HFFc6 (cell line): ENCODE measurements at regions not wholly inside any gene's neighbourhood (a gene's known extent, or its start where the extent isn't known, plus 50 kb on each side); places are given as distances from the start of the nearest gene placed in this dataset.
A peak's percentile ranks its signal among the peaks of the same experiment; 100 is the strongest.

ENCODE experiments used
- DNase-seq: peaks from one replicate; pipeline ENCODE4 v3.0.0-alpha.2; 2018
- H3K27ac Mint-ChIP-seq: 2 replicates; pipeline ENCODE4 v1.8.0; 2020; ENCODE audit warnings: mild to moderate bottlenecking, mixed read lengths
- H3K27me3 Mint-ChIP-seq: 2 replicates; pipeline ENCODE4 v1.8.0; 2021; ENCODE audit warnings: mild to moderate bottlenecking, moderate library complexity, mixed read lengths; ENCODE audit not compliant: insufficient read depth
- H3K36me3 Mint-ChIP-seq: 2 replicates; pipeline ENCODE4 v1.8.0; 2021; ENCODE audit warnings: low read depth, mixed read lengths
- H3K4me1 Mint-ChIP-seq: 2 replicates; pipeline ENCODE4 v1.8.0; 2020; ENCODE audit warnings: low read depth, mixed read lengths
- H3K4me3 Mint-ChIP-seq: 2 replicates; pipeline ENCODE4 v1.8.0; 2020; ENCODE audit warnings: mild to moderate bottlenecking, moderate library complexity, mixed read lengths
- H3K9me3 Mint-ChIP-seq: 2 replicates; pipeline ENCODE4 v1.8.0; 2020; ENCODE audit warnings: mild to moderate bottlenecking, mixed read lengths
- CTCF ChIP-seq: fragments of 200-600 bp; sonication (generic); IDR thresholded peaks from 2 replicates; pipeline ENCODE4 v1.5.0; 2021; ENCODE audit warnings: antibody characterized with exemption, mild to moderate bottlenecking

- Mint-ChIP-seq H3K27ac (no peak overlapping the region), H3K9me3 (no peaks in the 10 kb centered on the region), H3K4me3 (no peak overlapping the region), H3K27me3 (peaks cover 3% of the 10 kb centered on the region), H3K4me1 (peaks cover 6% of the 10 kb centered on the region; the same call in 1 of the 2 replicates), H3K36me3 (no peaks in the 10 kb centered on the region)
- TF ChIP-seq CTCF: no peak
- DNase-seq: no peak
These were observed 174.1 kb downstream of the COPRS start for GRCh38 chr17:31684901-31685300.

- H3K27ac Mint-ChIP-seq: no peak overlapping the region
- peaks cover 19% of the 10 kb centered on the region for H3K4me1 Mint-ChIP-seq
- H3K9me3 Mint-ChIP-seq: peaks cover 3% of the 10 kb centered on the region; the same call in 1 of the 2 replicates
- H3K36me3 Mint-ChIP-seq: peaks cover 4% of the 10 kb centered on the region; the same call in 1 of the 2 replicates
- DNase-seq: no peak
- TF ChIP-seq CTCF: no peak
- no peaks in the 10 kb centered on the region; the same call in none of the 2 replicates for H3K27me3 Mint-ChIP-seq
- no peak overlapping the region for H3K4me3 Mint-ChIP-seq
These were observed 178.9 kb downstream of the COPRS start for GRCh38 chr17:31680126-31680525.

- Mint-ChIP-seq H3K4me1 (peaks cover 24% of the 10 kb centered on the region), H3K4me3 (no peak overlapping the region), H3K36me3 (peaks cover 4% of the 10 kb centered on the region; the same call in 1 of the 2 replicates), H3K27me3 (no peaks in the 10 kb centered on the region; the same call in 1 of the 2 replicates), H3K27ac (no peak overlapping the region), H3K9me3 (peaks cover 3% of the 10 kb centered on the region; the same call in 1 of the 2 replicates)
- no peak for TF ChIP-seq CTCF
- no peak for DNase-seq
These were observed 179.4 kb downstream of the COPRS start for GRCh38 chr17:31679667-31680066.

GRCh38 chr17:31678431-31678830 lies 180.6 kb downstream of the COPRS start:
- DNase-seq: peak; percentile 28
- Mint-ChIP-seq H3K27ac (no peak overlapping the region), H3K36me3 (peaks cover 4% of the 10 kb centered on the region; the same call in 1 of the 2 replicates), H3K27me3 (no peaks in the 10 kb centered on the region; the same call in 1 of the 2 replicates), H3K4me3 (no peak overlapping the region), H3K4me1 (peaks cover 35% of the 10 kb centered on the region), H3K9me3 (peaks cover 3% of the 10 kb centered on the region; the same call in 1 of the 2 replicates)
- no peak for TF ChIP-seq CTCF

GRCh38 chr17:31677681-31678080 lies 181.4 kb downstream of the COPRS start:
- Mint-ChIP-seq H3K9me3 (peaks cover 3% of the 10 kb centered on the region; the same call in 1 of the 2 replicates), H3K36me3 (peaks cover 4% of the 10 kb centered on the region; the same call in 1 of the 2 replicates), H3K4me3 (no peak overlapping the region), H3K27me3 (no peaks in the 10 kb centered on the region; the same call in 1 of the 2 replicates), H3K27ac (no peak overlapping the region), H3K4me1 (peaks cover 41% of the 10 kb centered on the region)
- no peak for DNase-seq
- TF ChIP-seq CTCF: no peak
